Ishikawa (cell line): ENCODE measurements at regions not wholly inside any gene's neighbourhood (a gene's known extent, or its start where the extent isn't known, plus 50 kb on each side); places are given as distances from the start of the nearest gene placed in this dataset.

Experiments
- CEBPB ChIP-seq: IDR thresholded peaks from 2 replicates; pipeline ENCODE4 v1.6.1; 2012
- CREB1 ChIP-seq: IDR thresholded peaks from 2 replicates; pipeline ENCODE4 v1.6.1; 2012; ENCODE audit warnings: low read depth
- EGR1 ChIP-seq: IDR thresholded peaks from 2 replicates; pipeline ENCODE4 v1.6.1; 2012
- EP300 ChIP-seq: IDR thresholded peaks from 2 replicates; pipeline ENCODE4 v1.6.1; 2012; ENCODE audit warnings: borderline replicate concordance
- FOXM1 ChIP-seq: IDR thresholded peaks from 2 replicates; pipeline ENCODE4 v1.6.1; 2012; ENCODE audit warnings: low read depth, borderline replicate concordance
- NFIC ChIP-seq: IDR thresholded peaks from 2 replicates; pipeline ENCODE4 v1.6.1; 2012
- RAD21 ChIP-seq: IDR thresholded peaks from 2 replicates; pipeline ENCODE4 v1.6.1; 2012; ENCODE audit warnings: low read depth
- TAF1 ChIP-seq: IDR thresholded peaks from 2 replicates; pipeline ENCODE4 v1.6.1; 2012; ENCODE audit warnings: low read depth, mild to moderate bottlenecking
- TCF12 ChIP-seq: IDR thresholded peaks from 2 replicates; pipeline ENCODE4 v1.6.1; 2012; ENCODE audit warnings: low read depth
- TEAD4 ChIP-seq: IDR thresholded peaks from 2 replicates; pipeline ENCODE4 v1.6.1; 2012
- USF1 ChIP-seq: IDR thresholded peaks from 2 replicates; pipeline ENCODE4 v1.6.1; 2012
- YY1 ChIP-seq: IDR thresholded peaks from 2 replicates; pipeline ENCODE4 v1.6.1; 2012; ENCODE audit warnings: low read depth
- ZBTB7A ChIP-seq: IDR thresholded peaks from 2 replicates; pipeline ENCODE4 v1.6.1; 2012; ENCODE audit warnings: low read depth
- TF ChIP-seq, protein P1 (sequence below): IDR thresholded peaks from 2 replicates; pipeline ENCODE4 v1.6.1; 2012
- TF ChIP-seq, protein P2 (sequence below): IDR thresholded peaks from 2 replicates; pipeline ENCODE4 v1.6.1; 2012; ENCODE audit warnings: low read depth, mild to moderate bottlenecking

DNA sequence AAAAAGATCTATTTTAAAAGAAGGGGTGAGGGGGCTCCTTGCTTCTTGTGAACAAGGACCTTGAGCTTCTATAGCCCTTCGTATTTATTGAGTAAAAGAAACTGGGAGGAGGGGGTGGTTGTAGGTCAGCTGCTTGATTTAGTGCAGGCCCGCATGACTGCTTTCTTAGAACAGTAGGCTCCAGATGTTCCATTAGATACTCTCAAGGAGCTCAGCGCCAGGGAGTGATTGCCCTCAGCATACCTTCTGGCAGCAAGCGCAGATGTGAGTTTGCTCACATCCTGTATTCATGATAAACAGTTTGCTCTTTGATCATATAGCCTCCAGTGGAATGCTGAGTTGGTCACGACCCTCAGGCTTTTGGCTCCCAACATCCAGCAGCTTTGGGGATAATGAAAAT, 108.9 kb upstream of the XPO1 start:
- TF ChIP-seq CREB1 (no peak), NFIC (no peak), ZBTB7A (no peak), TAF1 (no peak), CEBPB (no peak), FOXM1 (no peak), TCF12 (no peak), EP300 (no peak), YY1 (no peak), RAD21 (no peak), EGR1 (no peak), TEAD4 (no peak)
- TF ChIP-seq, protein P1, sequence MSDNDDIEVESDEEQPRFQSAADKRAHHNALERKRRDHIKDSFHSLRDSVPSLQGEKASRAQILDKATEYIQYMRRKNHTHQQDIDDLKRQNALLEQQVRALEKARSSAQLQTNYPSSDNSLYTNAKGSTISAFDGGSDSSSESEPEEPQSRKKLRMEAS = no peak
- TF ChIP-seq, protein P2, sequence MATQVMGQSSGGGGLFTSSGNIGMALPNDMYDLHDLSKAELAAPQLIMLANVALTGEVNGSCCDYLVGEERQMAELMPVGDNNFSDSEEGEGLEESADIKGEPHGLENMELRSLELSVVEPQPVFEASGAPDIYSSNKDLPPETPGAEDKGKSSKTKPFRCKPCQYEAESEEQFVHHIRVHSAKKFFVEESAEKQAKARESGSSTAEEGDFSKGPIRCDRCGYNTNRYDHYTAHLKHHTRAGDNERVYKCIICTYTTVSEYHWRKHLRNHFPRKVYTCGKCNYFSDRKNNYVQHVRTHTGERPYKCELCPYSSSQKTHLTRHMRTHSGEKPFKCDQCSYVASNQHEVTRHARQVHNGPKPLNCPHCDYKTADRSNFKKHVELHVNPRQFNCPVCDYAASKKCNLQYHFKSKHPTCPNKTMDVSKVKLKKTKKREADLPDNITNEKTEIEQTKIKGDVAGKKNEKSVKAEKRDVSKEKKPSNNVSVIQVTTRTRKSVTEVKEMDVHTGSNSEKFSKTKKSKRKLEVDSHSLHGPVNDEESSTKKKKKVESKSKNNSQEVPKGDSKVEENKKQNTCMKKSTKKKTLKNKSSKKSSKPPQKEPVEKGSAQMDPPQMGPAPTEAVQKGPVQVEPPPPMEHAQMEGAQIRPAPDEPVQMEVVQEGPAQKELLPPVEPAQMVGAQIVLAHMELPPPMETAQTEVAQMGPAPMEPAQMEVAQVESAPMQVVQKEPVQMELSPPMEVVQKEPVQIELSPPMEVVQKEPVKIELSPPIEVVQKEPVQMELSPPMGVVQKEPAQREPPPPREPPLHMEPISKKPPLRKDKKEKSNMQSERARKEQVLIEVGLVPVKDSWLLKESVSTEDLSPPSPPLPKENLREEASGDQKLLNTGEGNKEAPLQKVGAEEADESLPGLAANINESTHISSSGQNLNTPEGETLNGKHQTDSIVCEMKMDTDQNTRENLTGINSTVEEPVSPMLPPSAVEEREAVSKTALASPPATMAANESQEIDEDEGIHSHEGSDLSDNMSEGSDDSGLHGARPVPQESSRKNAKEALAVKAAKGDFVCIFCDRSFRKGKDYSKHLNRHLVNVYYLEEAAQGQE = no peak

GRCh38 chr2:61645911-61646310, 107.8 kb upstream of the XPO1 start:
- TF ChIP-seq, protein P1 = no peak
- no peak for TF ChIP-seq FOXM1
- TF ChIP-seq CEBPB = no peak
- no peak for TF ChIP-seq ZBTB7A
- TF ChIP-seq, protein P2 = no peak
- no peak for TF ChIP-seq EP300
- TF ChIP-seq YY1 = no peak
- TF ChIP-seq TAF1 = no peak

DNA sequence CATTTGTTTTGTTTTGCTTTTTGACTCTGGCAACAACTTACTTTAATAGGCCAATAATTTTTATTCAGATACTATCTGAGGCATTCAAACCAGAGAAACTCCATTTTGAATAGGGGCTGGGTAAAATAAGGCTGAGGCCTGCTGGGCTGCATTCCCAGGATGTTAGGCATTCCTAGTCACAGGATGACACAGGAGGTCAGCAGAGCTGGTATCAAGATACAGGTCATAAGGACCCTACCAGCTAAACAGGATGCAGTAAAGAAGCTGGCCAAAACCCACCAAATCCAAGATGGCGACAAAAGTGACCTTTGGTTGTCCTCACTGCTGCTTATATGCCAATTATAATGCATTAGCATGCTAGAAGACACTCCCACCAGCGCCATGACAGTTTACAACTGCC, 102.2 kb upstream of the XPO1 start:
- TF ChIP-seq YY1 (no peak), TEAD4 (peak; percentile 62)

DNA sequence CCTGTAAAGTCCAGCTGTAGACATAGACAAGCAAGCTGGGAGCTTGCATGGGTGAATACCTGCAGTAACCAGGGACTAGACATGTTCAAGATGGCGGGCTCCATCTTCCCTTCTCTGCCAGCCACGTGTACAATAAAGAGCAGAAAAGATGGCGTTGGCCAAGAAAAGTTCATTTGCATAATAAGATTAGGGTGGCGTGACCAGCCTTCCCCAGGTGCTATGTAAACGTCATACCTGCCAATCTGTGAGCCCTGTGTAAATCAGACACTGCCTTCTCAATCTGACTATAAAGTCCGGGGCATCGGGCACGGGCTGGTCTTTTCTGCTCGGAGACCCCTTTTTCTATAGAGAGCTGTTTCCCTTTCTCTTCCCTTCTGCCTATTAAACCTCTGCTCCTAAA, 101.6 kb upstream of the XPO1 start:
- TF ChIP-seq NFIC (no peak), USF1 (no peak), YY1 (no peak), EP300 (no peak), CREB1 (no peak)

- TF ChIP-seq, protein P1 = no peak
- TF ChIP-seq NFIC (no peak), TAF1 (no peak), CEBPB (no peak), EP300 (no peak), RAD21 (no peak), YY1 (no peak), TCF12 (no peak), EGR1 (no peak), FOXM1 (no peak), ZBTB7A (no peak), TEAD4 (no peak), CREB1 (no peak), USF1 (no peak)
- TF ChIP-seq, protein P2 = no peak
Measured at GRCh38 chr2:61636686-61637085, 98.5 kb upstream of the XPO1 start.

DNA sequence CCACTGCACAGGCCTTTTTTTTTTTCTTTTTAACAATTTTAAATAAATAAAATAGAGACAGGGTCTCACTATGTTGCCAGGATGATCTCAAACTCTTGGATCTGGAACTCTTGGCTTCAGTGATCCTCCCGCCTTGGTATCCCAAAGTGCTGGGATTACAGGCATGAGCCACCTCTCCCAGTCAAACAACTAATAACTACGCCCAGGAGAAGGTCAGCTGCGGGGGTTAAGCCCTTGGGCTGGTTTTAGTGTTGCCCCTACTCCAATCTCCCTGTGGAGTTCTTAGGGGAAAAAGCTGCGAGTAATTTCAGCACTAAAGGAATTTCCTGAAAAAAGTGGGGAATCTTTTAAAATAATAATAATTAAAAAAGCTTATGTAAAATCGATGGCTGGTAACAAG, 96.4 kb upstream of the XPO1 start:
- TF ChIP-seq EGR1 = no peak
- TF ChIP-seq RAD21 = no peak
- no peak for TF ChIP-seq TAF1
- TF ChIP-seq, protein P1 = no peak
- TF ChIP-seq USF1 = no peak
